ENCODE measurements at regions not wholly inside any gene's neighbourhood (a gene's known extent, or its start where the extent isn't known, plus 50 kb on each side); places are given as distances from the start of the nearest gene placed in this dataset.

DNA sequence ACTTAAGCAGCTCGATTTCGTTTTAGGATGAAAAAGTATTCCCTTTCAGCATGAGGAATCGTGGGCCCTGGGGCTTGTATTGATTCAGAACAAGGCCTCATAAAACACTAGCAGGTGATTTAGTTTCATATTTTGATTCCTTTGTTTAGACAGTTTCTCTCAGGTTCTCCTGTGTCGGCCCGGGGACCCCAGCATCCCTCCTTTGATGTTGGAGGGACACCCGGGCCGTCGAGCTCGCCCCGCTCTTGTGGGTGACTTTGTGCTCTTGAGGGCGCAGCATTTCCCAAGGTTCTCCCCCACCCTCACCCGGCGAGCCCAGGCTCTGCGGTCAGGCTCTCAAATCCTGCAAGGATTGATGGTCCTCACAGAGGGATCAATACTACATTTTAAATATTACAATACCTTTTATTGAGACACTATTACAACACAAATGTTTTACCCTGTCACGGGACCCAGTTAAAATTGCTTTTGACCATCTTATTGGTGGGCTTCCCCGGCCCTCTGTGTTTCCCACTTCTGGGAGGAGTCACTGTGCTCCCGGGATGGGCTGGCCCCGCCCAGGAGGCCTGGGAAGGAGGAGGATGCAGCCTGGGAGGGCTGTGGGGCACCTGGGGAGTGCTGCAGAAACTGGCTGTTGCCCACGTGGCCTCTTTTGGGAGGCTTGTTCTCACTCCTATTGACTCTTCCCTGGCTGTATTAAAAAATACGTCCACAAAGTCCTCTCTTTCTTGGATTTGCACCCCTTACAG, 222.6 kb downstream of the INSIG2 start:
- TF ChIP-seq, protein P1, sequence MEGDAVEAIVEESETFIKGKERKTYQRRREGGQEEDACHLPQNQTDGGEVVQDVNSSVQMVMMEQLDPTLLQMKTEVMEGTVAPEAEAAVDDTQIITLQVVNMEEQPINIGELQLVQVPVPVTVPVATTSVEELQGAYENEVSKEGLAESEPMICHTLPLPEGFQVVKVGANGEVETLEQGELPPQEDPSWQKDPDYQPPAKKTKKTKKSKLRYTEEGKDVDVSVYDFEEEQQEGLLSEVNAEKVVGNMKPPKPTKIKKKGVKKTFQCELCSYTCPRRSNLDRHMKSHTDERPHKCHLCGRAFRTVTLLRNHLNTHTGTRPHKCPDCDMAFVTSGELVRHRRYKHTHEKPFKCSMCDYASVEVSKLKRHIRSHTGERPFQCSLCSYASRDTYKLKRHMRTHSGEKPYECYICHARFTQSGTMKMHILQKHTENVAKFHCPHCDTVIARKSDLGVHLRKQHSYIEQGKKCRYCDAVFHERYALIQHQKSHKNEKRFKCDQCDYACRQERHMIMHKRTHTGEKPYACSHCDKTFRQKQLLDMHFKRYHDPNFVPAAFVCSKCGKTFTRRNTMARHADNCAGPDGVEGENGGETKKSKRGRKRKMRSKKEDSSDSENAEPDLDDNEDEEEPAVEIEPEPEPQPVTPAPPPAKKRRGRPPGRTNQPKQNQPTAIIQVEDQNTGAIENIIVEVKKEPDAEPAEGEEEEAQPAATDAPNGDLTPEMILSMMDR (IDR thresholded peaks at IDR 0.05): no peak
- no peak for TF ChIP-seq POLR2A (IDR thresholded peaks at IDR 0.05)
